Activated T-cell treated with anti-CD3 and anti-CD28 coated beads, Interleukin-2, amount 50 U/mL, for 24 hours (primary cell): ENCODE measurements at regions not wholly inside any gene's neighbourhood (a gene's known extent, or its start where the extent isn't known, plus 50 kb on each side); places are given as distances from the start of the nearest gene placed in this dataset.
"Not testable (repeated sequence)": the region's sequence is repeated elsewhere in the genome, so short reads cannot be mapped to it uniquely, and the experiment has no call there.

ENCODE experiments used
- DNase-seq: peaks from one replicate; pipeline ENCODE4 v3.0.0-alpha.2; 2020
- H3K27ac Mint-ChIP-seq: 2 replicates; pipeline ENCODE4 v1.8.0; 2020; ENCODE audit warnings: mild to moderate bottlenecking, mixed read lengths
- H3K27me3 Mint-ChIP-seq: 2 replicates; pipeline ENCODE4 v1.8.0; 2020; ENCODE audit warnings: mixed read lengths
- H3K36me3 Mint-ChIP-seq: 2 replicates; pipeline ENCODE4 v1.8.0; 2020; ENCODE audit warnings: low read depth, mixed read lengths
- H3K4me1 Mint-ChIP-seq: 2 replicates; pipeline ENCODE4 v1.8.0; 2020; ENCODE audit warnings: low read depth, mixed read lengths
- H3K4me3 Mint-ChIP-seq: 2 replicates; pipeline ENCODE4 v1.8.0; 2020; ENCODE audit warnings: mild to moderate bottlenecking, moderate library complexity, mixed read lengths
- H3K9me3 Mint-ChIP-seq: 2 replicates; pipeline ENCODE4 v1.8.0; 2020; ENCODE audit warnings: mixed read lengths

- DNase-seq = no peak
- H3K9me3 Mint-ChIP-seq = peaks cover 10% of the 10 kb centered on the region
- H3K4me3 Mint-ChIP-seq = no peak overlapping the region
- peaks cover 27% of the 10 kb centered on the region for H3K4me1 Mint-ChIP-seq
- peaks cover 34% of the 10 kb centered on the region for H3K36me3 Mint-ChIP-seq
- H3K27ac Mint-ChIP-seq = no peak overlapping the region
- H3K27me3 Mint-ChIP-seq = no peaks in the 10 kb centered on the region
Measured at GRCh38 chr14:50027816-50028215, 88.6 kb downstream of the VCPKMT start.

- DNase-seq = no peak
- no peaks in the 10 kb centered on the region for H3K27me3 Mint-ChIP-seq
- no peak overlapping the region for H3K4me3 Mint-ChIP-seq
- peaks cover 34% of the 10 kb centered on the region for H3K36me3 Mint-ChIP-seq
- H3K9me3 Mint-ChIP-seq = peaks cover 10% of the 10 kb centered on the region
- no peak overlapping the region for H3K27ac Mint-ChIP-seq
- peaks cover 27% of the 10 kb centered on the region for H3K4me1 Mint-ChIP-seq
Measured at GRCh38 chr14:50028458-50028857, 87.9 kb downstream of the VCPKMT start.

DNA sequence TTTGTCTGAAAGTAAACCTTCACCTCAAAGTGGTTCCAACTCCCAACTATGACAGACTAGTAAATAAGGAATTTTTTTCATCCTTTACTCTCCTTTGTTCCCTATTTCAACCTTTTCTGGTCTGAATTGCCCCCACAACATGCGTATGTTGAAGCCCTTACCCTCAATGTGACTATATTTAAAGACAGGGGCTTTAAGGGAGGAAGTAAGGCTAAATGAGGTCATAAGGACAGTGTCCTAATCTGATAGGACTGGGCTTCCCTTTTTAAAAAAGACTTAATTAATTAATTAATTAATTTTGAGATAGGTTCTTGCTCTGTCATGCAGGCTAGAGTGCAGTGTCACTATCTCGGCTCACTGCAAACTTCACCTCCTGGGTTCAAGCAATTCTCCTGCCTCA is 86.3 kb downstream of the VCPKMT start:
- Mint-ChIP-seq H3K27me3 (no peaks in the 10 kb centered on the region), H3K27ac (no peak overlapping the region), H3K36me3 (peaks cover 31% of the 10 kb centered on the region), H3K9me3 (peaks cover 10% of the 10 kb centered on the region), H3K4me3 (no peak overlapping the region), H3K4me1 (peaks cover 30% of the 10 kb centered on the region)
- DNase-seq = no peak

DNA sequence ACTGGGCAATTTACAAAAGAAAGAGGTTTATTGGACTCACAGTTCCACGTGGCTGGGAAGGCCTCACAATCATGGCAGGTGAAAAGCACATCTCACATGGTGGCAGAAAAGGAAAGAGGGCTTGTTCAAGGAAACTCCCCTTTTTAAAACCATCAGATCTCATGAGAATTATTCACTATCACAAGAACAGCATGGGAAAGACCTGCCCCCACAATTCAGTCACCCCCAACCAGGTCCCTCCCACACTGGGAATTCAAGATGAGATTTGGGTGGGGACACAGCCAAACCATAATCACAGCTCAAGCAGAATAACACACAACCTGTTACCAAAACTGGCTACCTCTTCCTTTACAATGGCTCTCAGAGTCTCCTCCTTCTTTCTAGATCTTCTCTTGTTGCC is 85.5 kb downstream of the VCPKMT start:
- not testable (repeated sequence) for H3K4me3 Mint-ChIP-seq, H3K27ac Mint-ChIP-seq, H3K27me3 Mint-ChIP-seq, H3K9me3 Mint-ChIP-seq, DNase-seq
- Mint-ChIP-seq H3K4me1 (peaks cover 30% of the 10 kb centered on the region), H3K36me3 (peaks cover 25% of the 10 kb centered on the region)

DNA sequence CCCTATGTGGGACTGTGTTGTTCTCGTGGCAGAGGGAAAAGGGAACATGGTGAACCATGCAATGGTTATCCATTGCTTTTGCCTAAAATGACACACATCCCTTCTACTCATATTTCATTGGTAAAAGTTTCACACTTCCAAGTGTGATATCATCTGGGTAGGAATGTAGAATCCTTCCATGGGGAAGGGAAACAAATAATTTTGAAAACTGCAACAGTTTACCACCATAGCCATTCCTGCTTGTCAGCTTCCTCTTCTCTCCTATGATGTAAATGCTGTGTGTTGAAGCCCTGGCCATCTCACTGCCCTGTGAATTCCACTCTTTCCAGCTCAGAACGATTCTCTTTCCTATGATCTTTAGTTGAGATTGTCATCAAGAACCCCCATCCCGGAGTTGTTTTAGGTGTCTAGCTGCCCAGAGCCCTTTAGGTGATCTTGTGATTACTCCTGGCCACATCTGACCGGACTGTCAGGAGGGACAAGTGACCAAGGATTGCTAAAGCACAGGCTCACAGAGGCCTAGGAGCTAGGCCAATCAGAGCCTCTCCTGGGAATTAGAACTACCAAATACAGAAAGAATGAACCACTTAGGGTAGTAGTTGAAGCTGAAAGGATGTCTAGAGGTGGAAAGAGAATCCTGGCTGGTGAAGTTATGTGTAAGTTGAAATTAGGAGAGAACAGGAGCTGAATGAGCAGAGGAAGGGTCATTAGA is 84.6 kb downstream of the VCPKMT start:
- DNase-seq = no peak
- peaks cover 36% of the 10 kb centered on the region for H3K4me1 Mint-ChIP-seq
- peaks cover 32% of the 10 kb centered on the region for H3K36me3 Mint-ChIP-seq
- H3K27ac Mint-ChIP-seq = peak overlapping the region; percentile 27
- H3K4me3 Mint-ChIP-seq = no peak overlapping the region
- H3K9me3 Mint-ChIP-seq = peaks cover 3% of the 10 kb centered on the region
- no peaks in the 10 kb centered on the region for H3K27me3 Mint-ChIP-seq

- not testable (repeated sequence) for H3K4me3 Mint-ChIP-seq, H3K9me3 Mint-ChIP-seq, H3K27me3 Mint-ChIP-seq, DNase-seq
- peaks cover 43% of the 10 kb centered on the region for H3K4me1 Mint-ChIP-seq
- peaks cover 41% of the 10 kb centered on the region for H3K36me3 Mint-ChIP-seq
- peak overlapping the region; percentile 40 for H3K27ac Mint-ChIP-seq
Measured at GRCh38 chr14:50032462-50033167, 83.8 kb downstream of the VCPKMT start.

DNA sequence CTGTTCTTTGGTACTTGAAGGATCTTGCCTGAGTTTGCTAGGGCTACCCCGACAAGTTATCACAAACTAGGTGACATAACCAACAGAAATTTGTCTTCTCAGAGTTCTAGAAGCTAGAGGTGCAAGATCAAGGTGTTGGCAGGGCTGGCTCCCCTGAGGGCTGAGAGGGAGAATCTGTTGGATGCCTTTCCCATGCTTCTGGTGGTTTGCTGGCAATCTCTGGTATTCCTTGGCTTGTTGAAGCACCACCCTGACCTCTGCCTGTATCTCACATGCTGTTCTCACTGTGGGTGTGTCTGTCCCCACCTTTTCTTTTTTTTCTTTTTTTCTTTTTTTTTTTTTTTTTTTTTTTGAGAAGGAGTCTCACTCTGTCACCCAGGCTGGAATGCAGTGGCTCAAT is 81.2 kb downstream of the VCPKMT start:
- peaks cover 67% of the 10 kb centered on the region for H3K4me1 Mint-ChIP-seq
- H3K9me3 Mint-ChIP-seq = peaks cover 6% of the 10 kb centered on the region

GRCh38 chr14:50036211-50036610 is 80.2 kb downstream of the VCPKMT start:
- Mint-ChIP-seq H3K4me3 (no peak overlapping the region), H3K36me3 (peaks cover 39% of the 10 kb centered on the region), H3K9me3 (peaks cover 4% of the 10 kb centered on the region), H3K27ac (no peak overlapping the region), H3K4me1 (peaks cover 72% of the 10 kb centered on the region), H3K27me3 (no peaks in the 10 kb centered on the region)
- DNase-seq = no peak

More for the DNA sequence above, 81.2 kb downstream of the VCPKMT start:
- Mint-ChIP-seq H3K4me3 (no peak overlapping the region), H3K36me3 (peaks cover 43% of the 10 kb centered on the region), H3K27ac (no peak overlapping the region), H3K27me3 (no peaks in the 10 kb centered on the region)
- no peak for DNase-seq

DNA sequence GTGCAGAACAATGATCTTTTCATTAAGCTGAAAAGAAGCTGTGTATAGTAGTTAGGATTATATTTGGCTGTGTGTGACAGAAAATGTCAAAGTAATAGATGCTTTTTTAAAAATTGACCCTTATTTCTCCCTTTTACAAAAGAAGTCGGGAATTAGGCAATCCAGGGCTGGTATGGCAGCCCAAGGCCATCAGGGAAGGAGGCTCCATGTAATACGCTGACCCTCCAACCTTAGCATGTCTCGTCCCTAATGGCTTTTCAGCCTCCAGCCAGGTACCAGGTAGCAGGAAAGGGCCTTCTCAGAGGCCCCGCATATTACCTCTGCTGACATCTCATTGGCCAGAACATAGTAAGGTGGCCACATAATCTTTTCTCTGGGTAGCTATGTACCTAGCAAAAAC is 79.7 kb downstream of the VCPKMT start:
- no peak overlapping the region for H3K27ac Mint-ChIP-seq
- no peak overlapping the region for H3K4me3 Mint-ChIP-seq
- H3K4me1 Mint-ChIP-seq = peaks cover 74% of the 10 kb centered on the region
- peaks cover 39% of the 10 kb centered on the region for H3K36me3 Mint-ChIP-seq
- H3K9me3 Mint-ChIP-seq = peaks cover 3% of the 10 kb centered on the region
- H3K27me3 Mint-ChIP-seq = no peaks in the 10 kb centered on the region
- no peak for DNase-seq

GRCh38 chr14:50037240-50037639 is 79.1 kb downstream of the VCPKMT start:
- Mint-ChIP-seq H3K36me3 (peaks cover 39% of the 10 kb centered on the region), H3K27me3 (no peaks in the 10 kb centered on the region), H3K4me3 (peak overlapping the region; percentile 36), H3K4me1 (peaks cover 73% of the 10 kb centered on the region), H3K9me3 (peaks cover 3% of the 10 kb centered on the region), H3K27ac (peak overlapping the region; percentile 99)
- DNase-seq = no peak

DNA sequence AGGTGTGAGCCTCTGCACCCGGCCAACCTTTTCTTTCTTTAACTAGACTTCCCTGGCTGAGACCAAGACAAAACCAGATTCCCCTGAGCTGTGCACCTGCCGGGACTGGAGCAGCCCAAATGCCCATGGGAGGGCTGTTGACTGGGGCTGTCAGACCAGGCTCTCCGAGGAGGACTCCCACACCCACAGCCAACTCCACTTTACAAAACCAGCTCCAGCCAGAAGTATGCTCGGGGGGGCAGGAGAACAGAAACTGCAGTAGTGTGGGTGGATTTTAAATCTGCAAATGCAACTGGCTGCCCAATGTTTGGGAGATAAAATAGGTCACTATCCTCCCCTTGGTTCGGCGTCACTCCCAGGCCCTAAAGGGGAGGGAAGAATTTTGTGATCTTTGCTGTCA is 78.5 kb downstream of the VCPKMT start:
- Mint-ChIP-seq H3K36me3 (peaks cover 39% of the 10 kb centered on the region), H3K4me1 (peaks cover 71% of the 10 kb centered on the region), H3K27ac (peak overlapping the region; percentile 99), H3K4me3 (peak overlapping the region; percentile 49), H3K9me3 (peaks cover 3% of the 10 kb centered on the region), H3K27me3 (no peaks in the 10 kb centered on the region)
- peak; percentile 47 for DNase-seq

DNA sequence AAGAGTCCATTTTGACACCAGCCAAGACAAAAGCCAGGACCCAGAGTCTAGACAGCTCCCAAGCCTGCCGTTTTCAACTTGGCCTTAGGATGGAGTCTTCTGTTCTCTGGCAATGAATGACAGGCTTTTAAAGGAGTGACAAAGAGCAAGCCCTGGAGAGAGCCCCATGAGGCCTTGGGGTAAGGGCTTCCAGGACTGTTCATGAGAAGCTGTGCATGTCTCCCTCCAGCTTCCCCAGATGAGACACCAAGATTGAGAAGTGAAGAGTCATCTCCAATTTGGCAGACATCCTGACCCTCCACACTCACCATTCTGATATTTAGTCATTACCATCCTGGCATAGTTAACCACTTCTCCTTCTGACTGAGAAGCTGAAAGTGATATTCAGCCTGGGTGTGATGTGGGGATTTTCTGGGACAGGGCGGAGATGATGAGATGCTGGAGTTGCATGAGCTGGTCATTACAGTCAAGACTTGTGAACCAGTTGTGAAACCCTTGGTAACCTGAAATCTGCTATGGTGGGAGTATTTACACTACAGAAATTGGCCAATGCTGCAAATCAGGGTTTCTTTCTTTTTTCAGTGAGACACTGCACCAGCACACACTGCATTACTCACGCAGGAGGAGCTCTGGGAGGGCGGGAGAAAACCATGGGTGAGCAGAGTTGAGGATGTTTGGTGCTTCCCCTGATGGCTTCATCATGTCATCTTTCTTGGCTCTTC is 77.8 kb downstream of the VCPKMT start:
- Mint-ChIP-seq H3K9me3 (peaks cover 3% of the 10 kb centered on the region), H3K36me3 (peaks cover 39% of the 10 kb centered on the region), H3K4me1 (peaks cover 70% of the 10 kb centered on the region), H3K27me3 (no peaks in the 10 kb centered on the region), H3K4me3 (peak overlapping the region; percentile 72), H3K27ac (peak overlapping the region; percentile 99)
- DNase-seq = peak; percentile 71

- Mint-ChIP-seq H3K9me3 (peaks cover 3% of the 10 kb centered on the region), H3K4me1 (peaks cover 72% of the 10 kb centered on the region), H3K27ac (peak overlapping the region; percentile 99), H3K4me3 (peak overlapping the region; percentile 72), H3K36me3 (peaks cover 39% of the 10 kb centered on the region), H3K27me3 (no peaks in the 10 kb centered on the region)
- no peak for DNase-seq
Measured at GRCh38 chr14:50039120-50039517, 77.3 kb downstream of the VCPKMT start.

- peak; percentile 40 for DNase-seq
- peaks cover 76% of the 10 kb centered on the region for H3K4me1 Mint-ChIP-seq
- peaks cover 39% of the 10 kb centered on the region for H3K36me3 Mint-ChIP-seq
- H3K4me3 Mint-ChIP-seq = peak overlapping the region; percentile 72
- H3K27ac Mint-ChIP-seq = peak overlapping the region; percentile 99
- no peaks in the 10 kb centered on the region for H3K27me3 Mint-ChIP-seq
- H3K9me3 Mint-ChIP-seq = peaks cover 3% of the 10 kb centered on the region
Measured at GRCh38 chr14:50039734-50040400, 76.5 kb downstream of the VCPKMT start.
